Fibroblast of the aortic adventitia (primary cell): ENCODE measurements at regions not wholly inside any gene's neighbourhood (a gene's known extent, or its start where the extent isn't known, plus 50 kb on each side); places are given as distances from the start of the nearest gene placed in this dataset.

ENCODE experiments used
- DNase-seq: peaks from one replicate; pipeline ENCODE4 v3.0.0-alpha.2; 2010; ENCODE audit warnings: low read depth
- H3K4me3 ChIP-seq: 2 replicates; pipeline ENCODE4 v1.5.1; 2011; ENCODE audit warnings: low read depth, mild to moderate bottlenecking, control low read depth, low read length, moderate library complexity
- CTCF ChIP-seq: IDR thresholded peaks from 2 replicates; pipeline ENCODE4 v1.5.1; 2011; ENCODE audit warnings: mild to moderate bottlenecking, low read length, control low read depth, inconsistent platforms; ENCODE audit not compliant: insufficient read depth

- TF ChIP-seq CTCF, result no peak
- no peak overlapping the region for H3K4me3 ChIP-seq
- no peak for DNase-seq
Observed at GRCh38 chr13:103676329-103676728, 610.1 kb upstream of the SLC10A2 start.

- TF ChIP-seq CTCF, result no peak
- no peak for DNase-seq
Observed at GRCh38 chr13:103671547-103671946, 605.3 kb upstream of the SLC10A2 start.

GRCh38 chr13:103663996-103664395 is 597.8 kb upstream of the SLC10A2 start:
- no peak overlapping the region for H3K4me3 ChIP-seq
- DNase-seq, result no peak
- no peak for TF ChIP-seq CTCF

More at GRCh38 chr13:103671547-103671946, 605.3 kb upstream of the SLC10A2 start:
- no peak overlapping the region for H3K4me3 ChIP-seq

GRCh38 chr13:103656311-103656710 is 590.1 kb upstream of the SLC10A2 start:
- H3K4me3 ChIP-seq, result no peak overlapping the region
- TF ChIP-seq CTCF, result no peak
- no peak for DNase-seq

GRCh38 chr13:103640606-103641005 is 574.4 kb upstream of the SLC10A2 start:
- no peak for DNase-seq
- no peak overlapping the region for H3K4me3 ChIP-seq
- TF ChIP-seq CTCF, result no peak

- no peak for DNase-seq
- TF ChIP-seq CTCF, result no peak
- H3K4me3 ChIP-seq, result no peak overlapping the region
Observed at GRCh38 chr13:103639326-103639725, 573.1 kb upstream of the SLC10A2 start.

- no peak for TF ChIP-seq CTCF
- H3K4me3 ChIP-seq, result no peak overlapping the region
- no peak for DNase-seq
Observed at GRCh38 chr13:103638706-103639105, 572.5 kb upstream of the SLC10A2 start.
